ENCODE measurements at regions not wholly inside any gene's neighbourhood (a gene's known extent, or its start where the extent isn't known, plus 50 kb on each side); places are given as distances from the start of the nearest gene placed in this dataset.

- Histone ChIP-seq H3K4me3 (no peak overlapping the region), H3K9me3 (peaks cover 0 to 7% (median 0%) of the 10 kb centered on the region in 3 donors), H3K4me1 (peaks cover 0 to 22% (median 17%) of the 10 kb centered on the region in 4 donors), H3K27ac (no peak overlapping the region), H3K36me3 (no peaks in the 10 kb centered on the region), H3K27me3 (no peaks in the 10 kb centered on the region)
- TF ChIP-seq CTCF (IDR thresholded peaks at IDR 0.05) = no peak
- DNase-seq = no peak
- intact Hi-C loops (cut with DNase I; ENCODE audit: low total_unique reads) = loop anchor here (10.0 kb wide), 1 partner anchor 217 kb away; the partner anchor contains the start of gene MTMR10
Observed at GRCh38 chr15:31211353-31211752, 109.8 kb upstream of the TRPM1 start.

- Histone ChIP-seq H3K9me3 (peaks cover 0 to 7% (median 0%) of the 10 kb centered on the region in 3 donors), H3K27me3 (no peaks in the 10 kb centered on the region), H3K36me3 (no peaks in the 10 kb centered on the region), H3K27ac (no peak overlapping the region), H3K4me3 (no peak overlapping the region), H3K4me1 (peaks cover 0 to 27% (median 21%) of the 10 kb centered on the region in 4 donors)
- intact Hi-C loops (cut with DNase I; ENCODE audit: low total_unique reads) = loop anchor here (10.0 kb wide), 1 partner anchor 218 kb away; the partner anchor contains the start of gene MTMR10
- DNase-seq = no peak
- TF ChIP-seq CTCF (IDR thresholded peaks at IDR 0.05) = no peak
Observed at GRCh38 chr15:31212326-31213080, 111.0 kb upstream of the TRPM1 start.

- no peaks in the 10 kb centered on the region for H3K27me3 ChIP-seq
- peak overlapping the region; percentile 45 to 91 for H3K27ac ChIP-seq
- H3K4me3 ChIP-seq = no peak overlapping the region
- peaks cover 0 to 7% (median 0%) of the 10 kb centered on the region in 3 donors for H3K9me3 ChIP-seq
- peaks cover 0 to 27% (median 21%) of the 10 kb centered on the region in 4 donors for H3K4me1 ChIP-seq
- H3K36me3 ChIP-seq = no peaks in the 10 kb centered on the region
- intact Hi-C loops (cut with DNase I; ENCODE audit: low total_unique reads) = loop anchor here (10.0 kb wide), 1 partner anchor 220 kb away; the partner anchor contains the start of gene MTMR10
- no peak for TF ChIP-seq CTCF (IDR thresholded peaks at IDR 0.05)
- DNase-seq = no peak
Observed at GRCh38 chr15:31214158-31214863, 112.3 kb upstream of the KLF13 start.

- Histone ChIP-seq H3K4me1 (peaks cover 0 to 27% (median 21%) of the 10 kb centered on the region in 4 donors), H3K9me3 (peaks cover 0 to 7% (median 0%) of the 10 kb centered on the region in 3 donors), H3K4me3 (peak overlapping the region; percentile 52 to 62), H3K27me3 (no peaks in the 10 kb centered on the region), H3K27ac (peak overlapping the region; percentile 80 to 91), H3K36me3 (no peaks in the 10 kb centered on the region)
- peak; percentile 74 to 92 for DNase-seq
- TF ChIP-seq CTCF (IDR thresholded peaks at IDR 0.05) = no peak
- intact Hi-C loops (cut with DNase I; ENCODE audit: low total_unique reads) = loop anchor here (5.0 to 10.0 kb wide), 3 partner anchors 112 to 272 kb away; partner anchors contain the start of genes KLF13 and MTMR10
Observed at GRCh38 chr15:31214864-31215489, 111.7 kb upstream of the KLF13 start.

GRCh38 chr15:31215490-31216214, 111.0 kb upstream of the KLF13 start:
- Histone ChIP-seq H3K27me3 (no peaks in the 10 kb centered on the region), H3K4me1 (peaks cover 0 to 27% (median 21%) of the 10 kb centered on the region in 4 donors), H3K9me3 (peaks cover 0 to 7% (median 0%) of the 10 kb centered on the region in 3 donors), H3K36me3 (no peaks in the 10 kb centered on the region), H3K4me3 (peak overlapping the region; percentile 52 to 62), H3K27ac (peak overlapping the region; percentile 80 to 91)
- intact Hi-C loops (cut with DNase I; ENCODE audit: low total_unique reads) = loop anchor here (2.0 to 10.0 kb wide), 4 partner anchors 21 to 272 kb away; partner anchors contain the start of genes KLF13 and MTMR10
- TF ChIP-seq CTCF (IDR thresholded peaks at IDR 0.05) = peak; percentile 73 to 84
- DNase-seq = peak; percentile 77 to 93
